HAP-1 (cell line): ENCODE measurements at regions not wholly inside any gene's neighbourhood (a gene's known extent, or its start where the extent isn't known, plus 50 kb on each side); places are given as distances from the start of the nearest gene placed in this dataset.

Source experiments
- DNase-seq, 2 experiments: peaks; one replicate each; pipeline ENCODE4 v3.0.0-alpha.2; 2016 to 2020; ENCODE audit warnings: low spot score in 2 of 2
- H3K27me3 ChIP-seq: fragments of 250-450 bp; sonication (Bioruptor Pico); 2 replicates; pipeline ENCODE4 v1.5.1; 2020; ENCODE audit warnings: low read depth, mild to moderate bottlenecking, moderate library complexity
- H3K36me3 ChIP-seq: fragments of 250-450 bp; sonication (Bioruptor Pico); replicated peaks from 2 replicates; pipeline ENCODE4 v1.5.1; 2020; ENCODE audit warnings: mild to moderate bottlenecking
- H3K4me1 ChIP-seq: fragments of 250-450 bp; sonication (Bioruptor Pico); 2 replicates; pipeline ENCODE4 v1.5.1; 2020; ENCODE audit warnings: mild to moderate bottlenecking
- H3K4me3 ChIP-seq: fragments of 250-450 bp; sonication (Bioruptor Pico); 2 replicates; pipeline ENCODE4 v1.5.1; 2020; ENCODE audit warnings: mild to moderate bottlenecking, moderate library complexity
- H3K9me3 ChIP-seq: fragments of 250-450 bp; sonication (Bioruptor Pico); 2 replicates; pipeline ENCODE4 v1.5.1; 2020; ENCODE audit warnings: mild to moderate bottlenecking, moderate library complexity
- in situ Hi-C: fragments of 300-500 bp; cut with MboI; formaldehyde crosslinking; loops from 3 replicates; pipeline ENCODE4 v1.14.3; 2020; ENCODE audit warnings: low sequenced_read_pairs, inconsistent platforms, mixed read lengths

DNA sequence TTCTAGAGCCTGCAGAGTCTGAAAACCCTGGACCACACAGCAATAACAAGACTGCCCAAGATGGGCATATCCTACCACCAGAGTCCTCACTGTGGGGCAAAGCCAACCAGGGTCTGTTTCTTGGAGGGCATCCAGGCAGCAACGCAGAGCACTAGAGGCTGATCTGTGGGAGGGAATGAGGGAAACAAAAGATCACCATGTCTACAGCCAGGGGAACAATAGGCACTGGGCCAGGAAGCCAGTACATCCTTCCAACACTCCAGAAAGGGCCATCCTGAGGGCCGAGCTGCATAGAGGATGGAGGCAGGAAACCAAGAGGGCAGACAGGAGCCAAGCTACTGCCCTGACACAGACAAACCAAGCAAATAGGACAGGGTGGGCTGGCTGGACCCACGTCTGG, 416.1 kb upstream of the IRX4 start:
- Histone ChIP-seq H3K4me3 (no peak overlapping the region), H3K4me1 (no peaks in the 10 kb centered on the region), H3K36me3 (no peaks in the 10 kb centered on the region), H3K27me3 (no peaks in the 10 kb centered on the region), H3K9me3 (no peaks in the 10 kb centered on the region)
- DNase-seq = no peak
- in situ Hi-C loops = no loop called here

DNA sequence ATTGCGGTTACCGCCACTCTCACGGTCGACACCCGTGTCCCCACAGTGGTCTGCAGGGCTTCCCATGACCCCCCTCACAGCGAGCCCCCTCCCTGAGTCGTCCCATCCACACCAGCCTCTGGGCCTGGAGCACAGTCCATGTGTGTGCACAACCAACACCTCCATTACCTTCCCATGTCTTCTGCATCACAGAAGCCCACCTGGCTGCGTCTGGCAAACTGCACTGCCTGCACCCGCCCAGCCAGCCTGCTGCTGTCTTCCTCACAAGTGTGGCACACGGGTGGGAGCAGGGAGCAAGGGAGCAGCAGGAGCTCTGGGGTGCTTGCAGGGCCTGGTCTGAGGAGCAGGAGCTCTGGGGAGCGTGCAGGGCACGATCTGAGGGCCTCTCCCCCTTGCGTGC, 415.3 kb upstream of the IRX4 start:
- no peaks in the 10 kb centered on the region for H3K36me3 ChIP-seq
- no peaks in the 10 kb centered on the region for H3K27me3 ChIP-seq
- H3K4me3 ChIP-seq = no peak overlapping the region
- in situ Hi-C loops = no loop called here
- no peaks in the 10 kb centered on the region for H3K4me1 ChIP-seq
- DNase-seq = no peak
- H3K9me3 ChIP-seq = no peaks in the 10 kb centered on the region

DNA sequence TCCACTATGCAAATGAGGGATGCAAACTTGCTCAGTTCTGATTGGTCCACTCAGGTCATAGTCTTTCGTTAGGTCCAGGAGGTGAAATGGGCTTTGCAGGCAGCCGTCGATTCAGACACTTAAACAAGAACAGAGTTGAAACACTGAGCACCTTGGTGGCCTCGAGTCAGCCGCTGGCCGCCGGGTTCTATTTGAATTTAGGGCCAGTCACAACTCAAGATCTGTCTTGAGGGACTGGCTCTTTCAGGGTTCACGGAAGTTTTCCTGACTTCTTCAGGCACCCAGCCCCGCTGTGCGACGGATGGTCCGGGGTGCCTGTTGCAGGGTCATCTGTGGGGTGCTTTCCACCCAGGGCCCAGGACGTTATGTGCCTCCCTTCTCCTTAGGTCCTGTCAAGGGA, 412.8 kb upstream of the IRX4 start:
- H3K36me3 ChIP-seq = no peaks in the 10 kb centered on the region
- no peak overlapping the region for H3K4me3 ChIP-seq
- in situ Hi-C loops = no loop called here
- H3K4me1 ChIP-seq = no peaks in the 10 kb centered on the region
- no peaks in the 10 kb centered on the region for H3K9me3 ChIP-seq
- no peak for DNase-seq
- H3K27me3 ChIP-seq = no peaks in the 10 kb centered on the region

DNA sequence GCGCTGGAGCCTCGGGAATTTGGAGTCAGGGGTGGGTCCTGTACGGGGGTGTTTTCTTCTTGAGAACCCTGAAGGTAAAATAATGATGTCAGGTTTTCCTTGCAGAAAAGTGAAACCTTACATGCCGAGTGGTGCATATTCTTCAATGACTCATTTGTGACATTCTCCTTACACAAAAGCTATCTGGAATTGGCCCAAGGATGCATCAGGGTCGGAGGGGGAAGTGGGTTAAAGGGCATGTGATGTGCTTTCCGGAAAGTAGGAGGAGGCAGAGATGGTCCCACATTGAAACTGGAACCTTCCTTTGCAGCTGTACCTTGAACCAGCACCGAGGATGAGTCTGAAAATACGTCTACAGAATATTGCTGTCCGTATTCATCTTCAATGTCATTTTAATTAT, 411.2 kb upstream of the IRX4 start:
- H3K27me3 ChIP-seq = no peaks in the 10 kb centered on the region
- DNase-seq = no peak
- in situ Hi-C loops = no loop called here
- H3K4me1 ChIP-seq = no peaks in the 10 kb centered on the region
- no peak overlapping the region for H3K4me3 ChIP-seq
- H3K9me3 ChIP-seq = no peaks in the 10 kb centered on the region
- H3K36me3 ChIP-seq = no peaks in the 10 kb centered on the region

DNA sequence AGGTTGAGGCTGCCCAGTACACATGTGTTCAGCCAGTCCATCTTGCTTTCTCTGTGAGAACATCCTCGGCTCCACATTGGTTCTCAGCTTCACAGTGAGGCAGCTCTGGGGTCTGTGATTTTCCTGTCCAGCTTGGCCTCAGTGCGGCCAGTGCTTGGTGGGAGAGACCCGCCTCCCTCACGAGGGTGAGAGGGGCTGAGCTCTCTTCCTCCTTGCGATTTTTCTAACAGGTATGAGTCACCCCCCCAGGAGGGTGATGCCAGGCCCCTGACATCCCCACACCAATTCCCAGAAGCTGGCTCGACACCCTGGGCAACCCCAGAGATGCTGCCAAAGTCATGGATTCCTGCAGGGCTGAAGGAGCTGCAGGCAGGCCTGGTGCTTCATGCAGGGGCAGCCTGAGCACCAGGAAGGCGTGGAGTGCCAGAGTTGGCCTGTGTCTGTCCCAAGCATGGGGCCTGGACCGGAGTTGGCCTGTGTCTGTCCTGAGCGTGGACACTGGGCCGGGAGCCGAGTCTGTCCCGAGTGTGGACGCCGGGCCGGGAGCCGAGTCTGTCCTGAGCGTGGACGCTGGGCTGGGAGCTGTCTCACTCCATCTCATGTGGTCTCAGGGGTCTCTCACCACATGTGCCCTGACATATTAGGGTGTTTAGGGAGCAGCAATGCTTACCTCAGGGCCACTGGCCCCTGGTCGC, 408.6 kb upstream of the IRX4 start:
- Histone ChIP-seq H3K4me1 (no peaks in the 10 kb centered on the region), H3K27me3 (no peaks in the 10 kb centered on the region), H3K9me3 (no peaks in the 10 kb centered on the region), H3K36me3 (no peaks in the 10 kb centered on the region), H3K4me3 (no peak overlapping the region)
- in situ Hi-C loops = no loop called here
- DNase-seq = no peak

DNA sequence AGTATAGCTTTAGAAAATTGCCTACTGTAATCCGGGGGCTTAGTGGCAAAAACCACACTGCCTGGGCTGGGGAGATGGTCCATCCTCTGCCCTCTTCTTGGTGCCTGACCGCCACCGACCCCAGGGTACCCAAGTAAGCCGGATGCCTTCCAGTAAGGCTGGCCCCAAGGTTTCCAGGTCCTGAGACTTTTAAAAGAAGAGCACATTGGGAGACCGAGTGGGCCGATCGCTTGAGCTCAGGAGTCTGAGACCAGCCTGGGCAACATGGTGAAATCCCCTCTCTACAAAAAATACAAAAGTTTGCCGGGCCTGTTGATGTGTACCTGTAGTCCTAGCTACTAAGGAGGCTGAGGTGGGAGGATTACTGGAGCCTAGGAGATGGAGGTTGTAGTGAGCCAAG, 406.7 kb upstream of the IRX4 start:
- Histone ChIP-seq H3K27me3 (no peaks in the 10 kb centered on the region), H3K4me1 (no peaks in the 10 kb centered on the region), H3K9me3 (no peaks in the 10 kb centered on the region), H3K36me3 (no peaks in the 10 kb centered on the region), H3K4me3 (no peak overlapping the region)
- in situ Hi-C loops = no loop called here
- DNase-seq = no peak

DNA sequence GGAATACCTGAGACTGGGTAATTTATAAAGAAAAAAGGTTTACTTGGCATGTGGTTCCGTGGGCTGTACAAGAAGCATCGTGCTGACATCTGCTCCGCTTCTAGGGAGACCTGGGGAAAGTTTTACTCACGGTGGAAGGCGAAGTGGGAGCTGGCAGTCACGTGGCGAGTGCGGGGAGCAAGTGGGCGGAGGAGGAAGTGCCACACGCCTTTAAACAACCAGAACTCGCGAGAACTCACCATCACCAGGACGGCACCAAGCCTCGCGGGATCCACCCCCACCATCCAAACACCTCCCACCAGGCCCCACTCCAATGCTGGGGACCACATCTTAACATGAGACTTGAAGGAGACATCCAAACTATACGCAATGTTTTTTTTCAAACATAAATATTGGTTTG, 406.2 kb upstream of the IRX4 start:
- in situ Hi-C loops = no loop called here
- Histone ChIP-seq H3K36me3 (no peaks in the 10 kb centered on the region), H3K4me1 (no peaks in the 10 kb centered on the region), H3K9me3 (no peaks in the 10 kb centered on the region), H3K4me3 (no peak overlapping the region), H3K27me3 (no peaks in the 10 kb centered on the region)
- DNase-seq = no peak

DNA sequence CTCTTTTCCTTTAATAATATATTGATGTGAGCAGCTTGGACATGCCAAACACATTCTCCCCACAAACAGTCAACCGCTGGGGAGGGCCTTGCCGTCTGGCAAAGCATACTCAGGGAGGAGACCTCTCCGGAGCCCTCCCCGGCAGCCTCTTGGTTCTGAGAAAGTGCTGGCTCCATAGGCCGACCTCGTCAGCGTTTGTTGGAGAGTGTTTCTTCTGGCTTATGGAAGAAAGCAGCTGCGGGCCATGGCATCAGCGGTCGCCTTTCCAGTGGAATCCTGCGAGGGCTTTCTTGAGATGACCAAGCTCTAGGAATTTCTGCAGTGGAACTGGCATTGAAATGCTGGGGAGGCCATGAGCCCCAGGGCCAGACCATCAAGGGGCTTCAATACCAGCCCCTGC, 405.7 kb upstream of the IRX4 start:
- no peak for DNase-seq
- Histone ChIP-seq H3K4me3 (no peak overlapping the region), H3K36me3 (no peaks in the 10 kb centered on the region), H3K4me1 (no peaks in the 10 kb centered on the region), H3K9me3 (no peaks in the 10 kb centered on the region), H3K27me3 (no peaks in the 10 kb centered on the region)
- in situ Hi-C loops = no loop called here

DNA sequence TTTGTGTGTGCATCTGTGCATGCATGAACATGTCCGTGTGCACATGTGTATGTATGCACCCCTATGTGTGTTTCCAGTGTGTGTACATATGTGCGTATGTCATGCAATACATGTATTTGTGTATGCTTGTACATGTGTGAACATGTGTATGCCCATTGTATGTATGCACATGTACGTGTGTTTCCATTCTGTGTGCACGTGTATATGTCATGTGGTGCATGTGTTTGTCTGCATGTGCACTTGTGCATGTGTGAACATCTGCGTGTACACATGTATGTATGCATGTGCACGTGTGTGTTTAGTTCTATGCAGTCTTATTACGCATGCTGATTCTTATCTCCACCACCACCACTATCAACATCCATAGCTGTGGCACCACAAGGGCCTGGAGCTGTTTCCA, 403.5 kb upstream of the IRX4 start:
- no peaks in the 10 kb centered on the region for H3K4me1 ChIP-seq

DNA sequence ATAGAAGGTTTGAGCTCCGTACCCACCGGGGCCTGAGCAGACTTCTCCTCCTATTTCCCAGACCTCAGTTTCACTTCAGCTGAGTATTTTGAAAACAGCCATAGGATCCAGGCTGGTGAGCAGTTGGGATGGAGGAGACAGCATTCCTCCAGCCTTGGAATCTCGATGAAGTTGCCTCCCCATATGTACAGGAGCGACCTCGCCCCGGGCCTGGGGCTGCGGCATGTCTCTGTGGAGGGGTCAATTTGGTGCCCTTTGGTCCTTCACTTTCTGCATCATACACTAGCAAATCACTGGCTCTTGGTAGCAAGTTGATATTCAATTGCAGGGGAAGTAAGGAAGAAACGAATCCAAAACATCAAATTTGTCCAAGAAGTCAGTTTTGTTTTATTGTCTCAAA, 402.0 kb upstream of the IRX4 start:
- H3K27me3 ChIP-seq = no peaks in the 10 kb centered on the region
- DNase-seq = no peak
- H3K36me3 ChIP-seq = no peaks in the 10 kb centered on the region
- no peak overlapping the region for H3K4me3 ChIP-seq
- in situ Hi-C loops = no loop called here
- H3K9me3 ChIP-seq = no peaks in the 10 kb centered on the region
- H3K4me1 ChIP-seq = no peaks in the 10 kb centered on the region

More for the DNA sequence above, 403.5 kb upstream of the IRX4 start:
- H3K27me3 ChIP-seq = no peaks in the 10 kb centered on the region
- no peaks in the 10 kb centered on the region for H3K9me3 ChIP-seq
- H3K4me3 ChIP-seq = no peak overlapping the region
- no peaks in the 10 kb centered on the region for H3K36me3 ChIP-seq
- DNase-seq = no peak
- in situ Hi-C loops = no loop called here

DNA sequence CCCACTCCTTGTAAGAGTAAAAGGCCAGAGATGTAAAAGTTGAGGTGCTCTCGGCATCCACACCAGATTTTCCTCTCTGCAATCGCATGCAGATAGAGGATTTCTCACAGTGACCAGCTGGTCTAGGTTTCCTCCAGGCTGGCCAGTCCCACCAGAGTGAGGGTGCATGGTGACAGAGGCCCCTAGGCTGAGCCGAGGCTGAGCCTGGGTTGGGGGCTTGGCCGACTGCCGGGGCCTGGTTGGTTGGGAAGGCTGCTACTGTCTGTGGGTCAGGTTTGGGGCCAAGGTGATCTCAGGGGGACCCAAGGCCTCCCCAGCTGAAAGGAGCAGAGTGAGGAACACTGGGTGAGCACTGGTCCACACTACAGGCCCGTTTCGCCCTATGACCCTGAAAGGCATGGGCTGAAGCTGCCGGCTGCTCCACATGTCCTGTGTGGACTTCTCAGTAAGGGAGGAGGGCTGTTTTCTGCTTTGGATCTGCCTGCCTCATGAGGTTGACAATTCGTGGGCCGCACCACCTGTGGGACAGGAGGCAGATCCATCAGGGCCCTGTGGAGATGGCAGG, 400.8 kb upstream of the IRX4 start:
- no peak for DNase-seq
- Histone ChIP-seq H3K4me1 (no peaks in the 10 kb centered on the region), H3K4me3 (no peak overlapping the region), H3K27me3 (no peaks in the 10 kb centered on the region), H3K36me3 (no peaks in the 10 kb centered on the region), H3K9me3 (no peaks in the 10 kb centered on the region)
- in situ Hi-C loops = no loop called here

DNA sequence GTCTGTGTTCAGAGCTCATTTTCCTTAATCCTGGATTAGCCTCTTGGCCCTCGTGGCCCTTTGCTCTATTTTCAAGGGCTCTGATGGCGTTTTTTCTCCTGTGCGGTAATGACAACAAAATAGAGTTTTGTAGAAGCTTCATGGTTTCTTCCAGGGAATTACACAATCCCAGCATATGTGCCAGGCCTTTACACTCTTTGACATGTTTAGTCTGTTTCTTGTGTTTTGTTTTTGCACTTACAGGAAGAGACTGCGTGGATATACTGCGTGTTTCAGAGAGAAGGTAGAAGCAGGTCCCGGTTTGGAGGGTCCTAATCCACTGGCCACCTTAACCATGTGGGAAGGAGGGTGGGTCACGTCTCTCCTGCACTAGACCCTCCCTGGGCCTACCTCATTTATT, 400.2 kb upstream of the IRX4 start:
- H3K4me1 ChIP-seq = no peaks in the 10 kb centered on the region
- no peaks in the 10 kb centered on the region for H3K9me3 ChIP-seq
- no peaks in the 10 kb centered on the region for H3K27me3 ChIP-seq
- in situ Hi-C loops = no loop called here
- no peak overlapping the region for H3K4me3 ChIP-seq
- H3K36me3 ChIP-seq = no peaks in the 10 kb centered on the region
- no peak for DNase-seq

DNA sequence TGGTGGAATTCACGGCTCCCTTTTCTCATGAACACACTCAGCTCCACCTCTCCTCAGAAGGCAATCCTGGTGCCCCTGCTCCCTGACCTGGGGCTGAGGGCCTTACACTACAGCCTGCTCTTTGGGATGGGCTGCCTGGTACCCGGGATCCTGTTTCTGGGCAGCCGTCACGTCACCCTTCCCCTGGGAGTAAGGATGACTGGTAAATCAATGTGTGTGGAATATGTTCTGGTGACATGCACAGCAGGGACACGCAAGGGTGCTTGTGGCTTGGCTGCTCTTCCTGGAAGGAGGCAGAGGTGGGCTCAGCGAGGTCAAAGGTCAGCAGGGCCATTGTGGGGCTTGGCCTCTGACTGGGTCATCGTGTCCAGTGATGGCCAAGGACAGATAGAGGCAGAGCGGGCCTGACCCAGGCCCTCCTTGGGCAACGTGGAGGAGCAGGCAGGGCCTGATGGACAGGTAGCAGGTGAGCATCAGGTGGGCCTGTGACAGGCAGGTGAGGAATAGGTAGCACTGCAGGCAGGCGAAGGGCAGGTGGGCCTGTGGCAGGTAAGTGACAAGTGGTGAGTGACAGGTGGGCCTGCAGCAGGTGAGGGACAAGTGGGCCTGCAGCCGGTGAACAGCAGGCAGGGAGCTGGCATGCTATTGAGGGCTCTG, 399.4 kb upstream of the IRX4 start:
- H3K9me3 ChIP-seq = no peaks in the 10 kb centered on the region
- no peaks in the 10 kb centered on the region for H3K36me3 ChIP-seq
- no peaks in the 10 kb centered on the region for H3K4me1 ChIP-seq
- in situ Hi-C loops = no loop called here
- no peak for DNase-seq
- H3K27me3 ChIP-seq = no peaks in the 10 kb centered on the region
- no peak overlapping the region for H3K4me3 ChIP-seq

DNA sequence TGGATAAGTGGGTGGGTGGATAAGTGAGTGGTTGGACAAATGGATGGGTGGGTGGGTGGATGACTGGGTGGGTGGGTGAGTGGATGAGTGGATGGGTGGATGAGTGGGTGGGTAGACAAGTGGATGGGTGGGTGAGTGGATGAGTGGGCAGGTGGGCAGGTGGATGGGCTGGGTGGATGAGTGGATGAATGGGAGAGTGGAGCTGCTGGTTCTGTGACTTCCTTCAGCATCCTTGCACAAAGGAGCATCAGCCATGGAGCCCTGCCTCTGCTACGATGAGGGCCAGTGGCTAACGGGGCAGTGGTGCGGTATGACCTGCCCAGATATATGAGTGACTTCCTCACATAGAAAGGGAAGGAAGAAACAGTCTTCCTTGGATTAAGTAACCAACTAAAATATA, 398.7 kb upstream of the IRX4 start:
- Histone ChIP-seq H3K9me3 (no peaks in the 10 kb centered on the region), H3K27me3 (no peaks in the 10 kb centered on the region), H3K4me1 (no peaks in the 10 kb centered on the region), H3K4me3 (no peak overlapping the region), H3K36me3 (no peaks in the 10 kb centered on the region)
- no peak for DNase-seq
- in situ Hi-C loops = no loop called here
